ENCODE measurements at regions not wholly inside any gene's neighbourhood (a gene's known extent, or its start where the extent isn't known, plus 50 kb on each side); places are given as distances from the start of the nearest gene placed in this dataset.
A peak's percentile ranks its signal among the peaks of the same experiment; 100 is the strongest.

GRCh38 chr2:37866171-37866934 is 58.7 kb upstream of the RMDN2 start:
- H3K27ac Mint-ChIP-seq: no peak overlapping the region
- CTCF ChIA-PET: no interaction called here
- no peaks in the 10 kb centered on the region for H3K36me3 Mint-ChIP-seq (ENCODE audit: low read depth)
- intact Hi-C loops (cut with micrococcal nuclease): no loop called here
- H3K4me3 Mint-ChIP-seq: no peak overlapping the region
- H3K27me3 Mint-ChIP-seq (ENCODE audit: low read depth): peaks cover 11% of the 10 kb centered on the region
- no peaks in the 10 kb centered on the region for H3K9me3 Mint-ChIP-seq
- peaks cover 11% of the 10 kb centered on the region for H3K4me1 Mint-ChIP-seq (ENCODE audit: low read depth)
- DNase-seq: no peak

DNA sequence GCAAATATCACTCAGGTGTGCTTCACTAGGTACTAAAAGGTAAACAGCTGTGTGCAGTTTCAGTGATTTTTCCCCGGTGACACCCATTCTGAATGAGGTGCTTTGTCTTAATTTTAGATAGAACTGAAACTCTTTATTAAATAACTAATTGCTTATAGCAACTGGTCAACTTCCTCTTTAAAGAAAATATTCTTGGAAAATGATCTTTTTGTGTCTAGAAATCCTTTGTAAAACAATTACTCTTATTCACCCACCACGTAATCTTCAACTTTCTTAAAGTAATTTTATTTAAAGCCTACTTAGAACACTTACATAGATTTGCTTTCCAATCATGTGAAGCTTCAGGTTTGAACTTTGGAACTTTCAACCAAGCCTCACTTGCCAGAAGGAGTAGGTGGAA is 57.9 kb upstream of the RMDN2 start:
- Mint-ChIP-seq H3K4me1 (ENCODE audit: low read depth) (peaks cover 18% of the 10 kb centered on the region), H3K27me3 (ENCODE audit: low read depth) (peaks cover 11% of the 10 kb centered on the region), H3K27ac (no peak overlapping the region), H3K4me3 (no peak overlapping the region), H3K9me3 (no peaks in the 10 kb centered on the region), H3K36me3 (ENCODE audit: low read depth) (no peaks in the 10 kb centered on the region)
- CTCF ChIA-PET: interaction anchor here (3.3 kb wide), 1 partner anchor 10 kb away, joined by 12 read pairs; no protein-coding TSS in a partner anchor
- DNase-seq: no peak
- intact Hi-C loops (cut with micrococcal nuclease): no loop called here

DNA sequence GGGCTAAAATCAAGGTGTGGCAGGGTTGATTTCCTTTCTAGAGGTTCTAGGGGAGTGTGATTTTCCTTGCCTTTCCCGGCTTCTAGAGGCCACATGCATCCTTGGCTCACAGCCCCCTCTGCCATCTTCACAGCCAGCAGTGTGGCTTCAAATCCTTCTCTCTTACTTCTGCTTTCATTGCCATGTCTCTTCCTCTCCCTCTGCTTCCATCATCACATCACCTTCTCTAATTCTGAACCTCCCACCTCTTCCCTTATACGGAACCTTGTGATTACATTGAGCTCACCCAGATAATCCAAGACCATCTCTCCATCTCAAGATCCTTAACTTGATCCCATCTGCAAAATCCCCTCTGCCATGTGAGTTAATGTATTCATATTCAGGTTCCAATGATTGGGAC is 56.2 kb upstream of the RMDN2 start:
- Mint-ChIP-seq H3K9me3 (no peaks in the 10 kb centered on the region), H3K36me3 (ENCODE audit: low read depth) (no peaks in the 10 kb centered on the region), H3K4me3 (no peak overlapping the region), H3K4me1 (ENCODE audit: low read depth) (peaks cover 30% of the 10 kb centered on the region), H3K27me3 (ENCODE audit: low read depth) (peaks cover 2% of the 10 kb centered on the region), H3K27ac (no peak overlapping the region)
- CTCF ChIA-PET: interaction anchor here (3.3 kb wide), 1 partner anchor 8 kb away, joined by 12 read pairs; no protein-coding TSS in a partner anchor
- intact Hi-C loops (cut with micrococcal nuclease): no loop called here
- no peak for DNase-seq

- H3K9me3 Mint-ChIP-seq: no peaks in the 10 kb centered on the region
- intact Hi-C loops (cut with micrococcal nuclease): no loop called here
- H3K4me3 Mint-ChIP-seq: no peak overlapping the region
- H3K27me3 Mint-ChIP-seq (ENCODE audit: low read depth): peaks cover 1% of the 10 kb centered on the region
- no peaks in the 10 kb centered on the region for H3K36me3 Mint-ChIP-seq (ENCODE audit: low read depth)
- peaks cover 30% of the 10 kb centered on the region for H3K4me1 Mint-ChIP-seq (ENCODE audit: low read depth)
- H3K27ac Mint-ChIP-seq: no peak overlapping the region
- CTCF ChIA-PET: interaction anchor here (3.3 kb wide), 1 partner anchor 8 kb away, joined by 12 read pairs; no protein-coding TSS in a partner anchor
- no peak for DNase-seq
Measured at GRCh38 chr2:37869304-37869703, 55.8 kb upstream of the RMDN2 start.

DNA sequence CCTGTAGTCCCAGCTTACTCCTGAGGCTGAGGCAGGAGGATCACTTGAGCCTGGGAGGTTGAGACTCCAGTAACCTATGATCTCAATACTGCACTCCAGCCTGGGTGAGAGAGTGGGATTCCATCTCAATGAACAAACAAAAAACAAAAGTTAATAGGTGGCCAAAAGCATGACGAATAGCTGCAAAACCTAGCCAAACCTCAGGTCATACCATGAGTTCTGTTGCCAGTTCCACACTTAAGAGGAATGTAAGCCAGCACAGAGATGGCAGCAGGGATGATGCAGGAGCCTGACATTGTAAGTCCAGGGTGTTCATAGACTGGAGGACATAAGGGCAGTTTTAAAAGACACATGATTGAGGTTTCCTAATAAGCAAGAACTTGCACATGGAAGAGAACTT is 55.3 kb upstream of the RMDN2 start:
- intact Hi-C loops (cut with micrococcal nuclease): loop anchor here (2.0 to 5.0 kb wide), 3 partner anchors 639 to 1622 kb away; partner anchors contain the start of genes CEBPZ and NDUFAF7
- CTCF ChIA-PET: interaction anchor here (0.9 to 3.3 kb wide), 2 partner anchors 8 to 15 kb away, joined by 3 to 12 read pairs; no protein-coding TSS in a partner anchor
- H3K27me3 Mint-ChIP-seq (ENCODE audit: low read depth): peaks cover 6% of the 10 kb centered on the region

GRCh38 chr2:37870829-37871228 is 54.3 kb upstream of the RMDN2 start:
- H3K27me3 Mint-ChIP-seq (ENCODE audit: low read depth): peaks cover 12% of the 10 kb centered on the region
- CTCF ChIA-PET: interaction anchor here (0.7 to 2.4 kb wide), 3 partner anchors 16 to 702 kb away, joined by 3 to 8 read pairs (median 5); no protein-coding TSS in a partner anchor
- intact Hi-C loops (cut with micrococcal nuclease): loop anchor here (1.0 to 5.0 kb wide), 5 partner anchors 245 to 1624 kb away; partner anchors contain the start of genes CEBPZ and NDUFAF7
- no peaks in the 10 kb centered on the region for H3K9me3 Mint-ChIP-seq
- H3K4me3 Mint-ChIP-seq: no peak overlapping the region
- peaks cover 30% of the 10 kb centered on the region for H3K4me1 Mint-ChIP-seq (ENCODE audit: low read depth)
- no peaks in the 10 kb centered on the region for H3K36me3 Mint-ChIP-seq (ENCODE audit: low read depth)
- DNase-seq: no peak
- no peak overlapping the region for H3K27ac Mint-ChIP-seq

More for the DNA sequence above, 55.3 kb upstream of the RMDN2 start:
- Mint-ChIP-seq H3K27ac (no peak overlapping the region), H3K4me3 (no peak overlapping the region), H3K9me3 (no peaks in the 10 kb centered on the region), H3K36me3 (ENCODE audit: low read depth) (no peaks in the 10 kb centered on the region), H3K4me1 (ENCODE audit: low read depth) (peaks cover 30% of the 10 kb centered on the region)
- no peak for DNase-seq

DNA sequence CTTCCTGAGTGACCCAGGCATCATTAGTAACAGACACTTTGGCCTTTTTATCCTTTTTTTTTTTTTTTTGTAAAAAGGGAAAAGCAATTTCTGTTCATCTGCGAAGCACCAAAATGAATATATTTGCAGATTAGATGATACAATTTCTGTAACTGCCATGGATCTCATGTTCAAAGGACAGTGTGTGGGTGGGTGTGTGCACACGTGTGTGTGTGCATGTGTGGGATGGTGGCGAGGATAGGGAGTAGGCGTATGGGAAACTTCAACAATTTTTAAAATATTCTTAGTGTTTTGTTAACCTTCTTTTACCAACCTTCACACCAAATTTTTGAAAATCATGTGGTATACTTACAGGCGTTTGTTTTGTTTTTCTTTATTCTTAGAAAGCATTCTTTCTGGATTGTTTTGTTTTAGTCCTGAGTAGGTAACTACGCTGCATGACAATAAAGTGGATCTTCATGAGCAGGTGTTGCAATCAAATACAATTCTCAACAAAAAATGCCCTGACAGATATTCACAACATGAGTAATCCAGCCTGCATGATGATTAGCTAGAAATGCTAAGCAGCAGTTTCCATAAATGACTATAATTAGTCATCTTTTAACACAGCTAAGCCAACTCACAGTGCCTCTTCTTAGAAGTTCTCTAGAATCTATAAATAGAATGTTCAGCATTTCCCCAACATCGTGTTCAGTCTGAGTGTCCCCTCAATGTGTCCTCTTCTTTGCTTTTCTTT is 53.5 kb upstream of the RMDN2 start:
- peaks cover 12% of the 10 kb centered on the region for H3K27me3 Mint-ChIP-seq (ENCODE audit: low read depth)
- no peaks in the 10 kb centered on the region for H3K36me3 Mint-ChIP-seq (ENCODE audit: low read depth)
- intact Hi-C loops (cut with micrococcal nuclease): loop anchor here (1.0 to 5.0 kb wide), 11 partner anchors 19 to 1624 kb away; partner anchors contain the start of genes ATL2, CEBPZ and NDUFAF7
- peak overlapping the region; percentile 25 for H3K4me3 Mint-ChIP-seq
- no peaks in the 10 kb centered on the region for H3K9me3 Mint-ChIP-seq
- peaks cover 30% of the 10 kb centered on the region for H3K4me1 Mint-ChIP-seq (ENCODE audit: low read depth)
- peak overlapping the region; percentile 86 for H3K27ac Mint-ChIP-seq
- no peak for DNase-seq
- CTCF ChIA-PET: interaction anchor here (0.7 to 10.3 kb wide), 7 partner anchors 17 to 703 kb away, joined by 3 to 98 read pairs (median 5); no protein-coding TSS in a partner anchor

DNA sequence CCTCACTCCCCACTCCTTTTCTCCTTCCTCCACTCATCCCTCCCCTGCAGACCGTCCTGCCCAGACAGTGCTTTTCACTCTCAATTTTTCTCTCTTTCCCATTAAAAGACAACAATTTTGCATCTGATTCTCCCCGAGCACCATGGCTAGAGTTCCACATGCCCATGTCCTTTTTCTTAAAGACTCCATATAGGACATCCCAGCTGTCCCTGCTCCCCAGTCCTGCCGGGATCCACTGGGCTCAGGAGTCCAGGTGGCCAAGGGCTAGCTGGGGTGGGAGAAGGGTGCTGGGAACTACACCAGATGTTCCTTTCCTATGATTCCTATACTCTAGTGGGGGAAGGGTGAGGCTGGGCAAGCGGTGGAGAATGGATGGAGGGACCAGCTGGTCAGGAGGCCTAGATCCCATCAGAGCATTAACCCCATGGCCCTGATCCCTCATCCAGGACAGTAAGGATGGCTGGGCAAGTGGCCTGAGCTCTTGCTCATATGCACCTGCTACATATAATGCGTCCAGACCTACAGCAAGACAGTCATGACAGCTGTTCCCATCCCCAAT is 52.8 kb upstream of the RMDN2 start:
- Mint-ChIP-seq H3K4me1 (ENCODE audit: low read depth) (peaks cover 30% of the 10 kb centered on the region), H3K4me3 (peak overlapping the region; percentile 25), H3K27me3 (ENCODE audit: low read depth) (peaks cover 12% of the 10 kb centered on the region), H3K36me3 (ENCODE audit: low read depth) (no peaks in the 10 kb centered on the region), H3K9me3 (no peaks in the 10 kb centered on the region), H3K27ac (peak overlapping the region; percentile 86)
- no peak for DNase-seq
- CTCF ChIA-PET: interaction anchor here (0.7 to 10.3 kb wide), 10 partner anchors 17 to 638 kb away, joined by 3 to 98 read pairs (median 4); no protein-coding TSS in a partner anchor
- intact Hi-C loops (cut with micrococcal nuclease): loop anchor here (1.0 to 5.0 kb wide), 8 partner anchors 20 to 1625 kb away; partner anchors contain the start of gene ATL2

DNA sequence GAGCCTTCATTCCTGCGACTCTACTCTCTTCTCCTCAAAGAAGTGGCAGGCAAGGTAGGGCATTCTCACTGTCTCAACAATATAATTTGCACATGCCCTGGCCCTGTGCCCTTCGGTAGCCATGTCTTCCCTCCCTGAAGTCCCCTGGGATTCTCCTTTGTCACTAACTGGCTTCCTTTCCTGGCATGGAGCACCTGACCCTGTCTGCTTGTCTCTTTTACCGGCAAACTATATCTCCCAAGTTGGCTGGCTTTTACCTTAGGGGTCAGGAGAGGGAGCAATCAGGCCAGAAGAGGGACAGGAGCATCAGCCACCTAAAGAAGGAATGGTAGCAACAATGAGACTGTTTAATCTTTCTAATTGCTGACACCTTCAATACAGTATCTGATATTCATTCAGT is 51.9 kb upstream of the RMDN2 start:
- intact Hi-C loops (cut with micrococcal nuclease): loop anchor here (2.0 to 5.0 kb wide), 3 partner anchors 550 to 1626 kb away; no protein-coding TSS in a partner anchor
- Mint-ChIP-seq H3K27ac (no peak overlapping the region), H3K27me3 (ENCODE audit: low read depth) (peaks cover 12% of the 10 kb centered on the region), H3K9me3 (no peaks in the 10 kb centered on the region), H3K36me3 (ENCODE audit: low read depth) (no peaks in the 10 kb centered on the region), H3K4me3 (no peak overlapping the region), H3K4me1 (ENCODE audit: low read depth) (peaks cover 30% of the 10 kb centered on the region)
- no peak for DNase-seq
- CTCF ChIA-PET: interaction anchor here (0.7 to 10.3 kb wide), 8 partner anchors 13 to 476 kb away, joined by 3 to 98 read pairs (median 8); no protein-coding TSS in a partner anchor

- H3K27ac Mint-ChIP-seq: peak overlapping the region; percentile 2
Measured at GRCh38 chr2:37873749-37874330, 51.2 kb upstream of the RMDN2 start.

GRCh38 chr2:37874470-37874869 is 50.6 kb upstream of the RMDN2 start:
- Mint-ChIP-seq H3K27ac (no peak overlapping the region), H3K4me1 (ENCODE audit: low read depth) (peaks cover 30% of the 10 kb centered on the region), H3K27me3 (ENCODE audit: low read depth) (peaks cover 12% of the 10 kb centered on the region), H3K4me3 (no peak overlapping the region), H3K36me3 (ENCODE audit: low read depth) (no peaks in the 10 kb centered on the region), H3K9me3 (no peaks in the 10 kb centered on the region)
- intact Hi-C loops (cut with micrococcal nuclease): loop anchor here (5.0 kb wide), 2 partner anchors 1253 to 1627 kb away; no protein-coding TSS in a partner anchor
- no peak for DNase-seq
- CTCF ChIA-PET: interaction anchor here (0.7 to 10.3 kb wide), 8 partner anchors 9 to 830 kb away, joined by 3 to 98 read pairs (median 4); no protein-coding TSS in a partner anchor

More at GRCh38 chr2:37873749-37874330, 51.2 kb upstream of the RMDN2 start:
- intact Hi-C loops (cut with micrococcal nuclease): loop anchor here (2.0 to 5.0 kb wide), 3 partner anchors 551 to 1627 kb away; no protein-coding TSS in a partner anchor
- CTCF ChIA-PET: interaction anchor here (1.2 to 10.3 kb wide), 6 partner anchors 12 to 483 kb away, joined by 4 to 98 read pairs (median 31); no protein-coding TSS in a partner anchor
- no peaks in the 10 kb centered on the region for H3K9me3 Mint-ChIP-seq
- no peak overlapping the region for H3K4me3 Mint-ChIP-seq
- H3K4me1 Mint-ChIP-seq (ENCODE audit: low read depth): peaks cover 30% of the 10 kb centered on the region
- no peak for DNase-seq
- H3K36me3 Mint-ChIP-seq (ENCODE audit: low read depth): no peaks in the 10 kb centered on the region
- H3K27me3 Mint-ChIP-seq (ENCODE audit: low read depth): peaks cover 12% of the 10 kb centered on the region

All from activated naive CD4-positive, alpha-beta T cell treated with anti-CD3 and anti-CD28 coated beads for 36 hours (primary cell).